Astrocyte (in vitro differentiated cells and primary cell): ENCODE measurements at regions not wholly inside any gene's neighbourhood (a gene's known extent, or its start where the extent isn't known, plus 50 kb on each side); places are given as distances from the start of the nearest gene placed in this dataset.

Experiments used
- DNase-seq: peaks from one replicate; pipeline ENCODE4 v3.0.0-alpha.2; 2010; ENCODE audit warnings: low read depth
- FAIRE-seq: peaks from 2 replicates; lab custom pipeline; 2011; peaks lifted over from hg19 to GRCh38; lab: Jason Lieb, UNC
- H2AFZ ChIP-seq: 2 replicates; pipeline ENCODE4 v1.6.0; 2012; ENCODE audit warnings: low read depth, low read length, inconsistent platforms
- H3K27ac ChIP-seq: 2 replicates; pipeline ENCODE4 v1.5.1; 2011; ENCODE audit warnings: low read depth, low read length, inconsistent platforms
- H3K27me3 ChIP-seq: 2 replicates; pipeline ENCODE4 v1.6.0; 2011; ENCODE audit warnings: low read length, inconsistent platforms; ENCODE audit not compliant: insufficient read depth
- H3K36me3 ChIP-seq: 2 replicates; pipeline ENCODE4 v1.5.1; 2011; ENCODE audit warnings: low read length, inconsistent platforms; ENCODE audit not compliant: insufficient read depth
- H3K4me1 ChIP-seq: 2 replicates; pipeline ENCODE4 v1.5.1; 2011; ENCODE audit warnings: low read length, inconsistent platforms; ENCODE audit not compliant: insufficient read depth
- H3K4me2 ChIP-seq: 2 replicates; pipeline ENCODE4 v1.6.0; 2012; ENCODE audit warnings: low read length, inconsistent platforms
- H3K4me3 ChIP-seq: 2 replicates; pipeline ENCODE4 v1.5.1; 2011; ENCODE audit warnings: low read depth, mild to moderate bottlenecking, low read length, inconsistent platforms; ENCODE audit not compliant: insufficient read depth
- H3K79me2 ChIP-seq: 2 replicates; pipeline ENCODE4 v1.6.0; 2012; ENCODE audit warnings: mild to moderate bottlenecking, low read length, inconsistent platforms; ENCODE audit not compliant: insufficient read depth
- H3K9ac ChIP-seq: 2 replicates; pipeline ENCODE4 v1.6.0; 2012; ENCODE audit warnings: mild to moderate bottlenecking, low read length, inconsistent platforms
- H3K9me3 ChIP-seq: 2 replicates; pipeline ENCODE4 v1.5.1; 2012; ENCODE audit warnings: low read depth, mild to moderate bottlenecking, low read length, inconsistent platforms; ENCODE audit not compliant: insufficient read depth
- H4K20me1 ChIP-seq: 2 replicates; pipeline ENCODE4 v1.6.0; 2012; ENCODE audit warnings: low read length, inconsistent platforms; ENCODE audit not compliant: insufficient read depth
- H3K27ac Mint-ChIP-seq: one replicate; pipeline ENCODE4 v1.8.0; 2021; ENCODE audit warnings: mild to moderate bottlenecking, mixed read lengths; ENCODE audit not compliant: unreplicated experiment
- H3K27me3 Mint-ChIP-seq: one replicate; pipeline ENCODE4 v1.8.0; 2021; ENCODE audit warnings: low read depth, mixed read lengths; ENCODE audit not compliant: unreplicated experiment
- H3K36me3 Mint-ChIP-seq: one replicate; pipeline ENCODE4 v1.8.0; 2021; ENCODE audit warnings: low read depth, mixed read lengths; ENCODE audit not compliant: unreplicated experiment
- H3K4me1 Mint-ChIP-seq: one replicate; pipeline ENCODE4 v1.8.0; 2021; ENCODE audit warnings: low read depth, mixed read lengths; ENCODE audit not compliant: unreplicated experiment
- H3K4me3 Mint-ChIP-seq: one replicate; pipeline ENCODE4 v1.8.0; 2021; ENCODE audit warnings: mild to moderate bottlenecking, moderate library complexity, mixed read lengths; ENCODE audit not compliant: unreplicated experiment
- H3K9me3 Mint-ChIP-seq: one replicate; pipeline ENCODE4 v1.8.0; 2021; ENCODE audit warnings: mild to moderate bottlenecking, mixed read lengths; ENCODE audit not compliant: unreplicated experiment
- EZH2 ChIP-seq: IDR thresholded peaks from 2 replicates; pipeline ENCODE4 v1.6.1; 2012; ENCODE audit warnings: mild to moderate bottlenecking, low read length, inconsistent platforms; ENCODE audit not compliant: insufficient read depth
- TF ChIP-seq, protein P1 (sequence below): IDR thresholded peaks from 2 replicates; pipeline ENCODE4 v1.5.1; 2011; ENCODE audit warnings: low read depth, mild to moderate bottlenecking, inconsistent platforms, low read length, moderate library complexity; ENCODE audit not compliant: insufficient read depth

GRCh38 chr4:164579270-164579942 lies 174.5 kb upstream of the SMIM31 start:
- Histone ChIP-seq H2AFZ (no peak overlapping the region), H4K20me1 (no peaks in the 10 kb centered on the region), H3K4me3 (no peak overlapping the region), H3K9ac (no peak overlapping the region), H3K79me2 (no peaks in the 10 kb centered on the region), H3K4me2 (no peak overlapping the region), H3K36me3 (no peaks in the 10 kb centered on the region), H3K9me3 (no peaks in the 10 kb centered on the region), H3K27ac (no peak overlapping the region), H3K4me1 (no peaks in the 10 kb centered on the region), H3K27me3 (no peaks in the 10 kb centered on the region)
- H3K4me3 Mint-ChIP-seq, result no peak overlapping the region
- H3K27me3 Mint-ChIP-seq, result no peaks in the 10 kb centered on the region
- DNase-seq (no peak), FAIRE-seq (no peak)
- no peaks in the 10 kb centered on the region for H3K36me3 Mint-ChIP-seq
- TF ChIP-seq EZH2, result no peak
- TF ChIP-seq, protein P1, sequence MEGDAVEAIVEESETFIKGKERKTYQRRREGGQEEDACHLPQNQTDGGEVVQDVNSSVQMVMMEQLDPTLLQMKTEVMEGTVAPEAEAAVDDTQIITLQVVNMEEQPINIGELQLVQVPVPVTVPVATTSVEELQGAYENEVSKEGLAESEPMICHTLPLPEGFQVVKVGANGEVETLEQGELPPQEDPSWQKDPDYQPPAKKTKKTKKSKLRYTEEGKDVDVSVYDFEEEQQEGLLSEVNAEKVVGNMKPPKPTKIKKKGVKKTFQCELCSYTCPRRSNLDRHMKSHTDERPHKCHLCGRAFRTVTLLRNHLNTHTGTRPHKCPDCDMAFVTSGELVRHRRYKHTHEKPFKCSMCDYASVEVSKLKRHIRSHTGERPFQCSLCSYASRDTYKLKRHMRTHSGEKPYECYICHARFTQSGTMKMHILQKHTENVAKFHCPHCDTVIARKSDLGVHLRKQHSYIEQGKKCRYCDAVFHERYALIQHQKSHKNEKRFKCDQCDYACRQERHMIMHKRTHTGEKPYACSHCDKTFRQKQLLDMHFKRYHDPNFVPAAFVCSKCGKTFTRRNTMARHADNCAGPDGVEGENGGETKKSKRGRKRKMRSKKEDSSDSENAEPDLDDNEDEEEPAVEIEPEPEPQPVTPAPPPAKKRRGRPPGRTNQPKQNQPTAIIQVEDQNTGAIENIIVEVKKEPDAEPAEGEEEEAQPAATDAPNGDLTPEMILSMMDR, result no peak
- no peak overlapping the region for H3K27ac Mint-ChIP-seq
- H3K9me3 Mint-ChIP-seq, result no peaks in the 10 kb centered on the region
- no peaks in the 10 kb centered on the region for H3K4me1 Mint-ChIP-seq

GRCh38 chr4:164591666-164592065 lies 162.3 kb upstream of the SMIM31 start:
- no peak overlapping the region for H3K9ac ChIP-seq
- H3K9me3 ChIP-seq, result no peaks in the 10 kb centered on the region
- H3K27ac ChIP-seq, result no peak overlapping the region
- FAIRE-seq (no peak), DNase-seq (no peak)
- no peak overlapping the region for H3K4me3 Mint-ChIP-seq
- no peaks in the 10 kb centered on the region for H3K27me3 ChIP-seq
- no peaks in the 10 kb centered on the region for H3K36me3 ChIP-seq
- no peaks in the 10 kb centered on the region for H4K20me1 ChIP-seq
- H3K27ac Mint-ChIP-seq, result no peak overlapping the region
- peaks cover 2% of the 10 kb centered on the region for H3K9me3 Mint-ChIP-seq
- no peaks in the 10 kb centered on the region for H3K79me2 ChIP-seq
- no peaks in the 10 kb centered on the region for H3K4me1 ChIP-seq
- no peaks in the 10 kb centered on the region for H3K36me3 Mint-ChIP-seq
- no peak overlapping the region for H2AFZ ChIP-seq
- no peaks in the 10 kb centered on the region for H3K27me3 Mint-ChIP-seq
- H3K4me3 ChIP-seq, result no peak overlapping the region
- no peak overlapping the region for H3K4me2 ChIP-seq
- TF ChIP-seq EZH2, result no peak
- TF ChIP-seq, protein P1, result no peak
- H3K4me1 Mint-ChIP-seq, result no peaks in the 10 kb centered on the region

- no peak overlapping the region for H3K4me3 Mint-ChIP-seq
- H3K27ac Mint-ChIP-seq, result no peak overlapping the region
- no peaks in the 10 kb centered on the region for H3K4me1 Mint-ChIP-seq
- Histone ChIP-seq H3K4me1 (no peaks in the 10 kb centered on the region), H3K9ac (no peak overlapping the region), H3K4me2 (no peak overlapping the region), H3K9me3 (no peaks in the 10 kb centered on the region), H3K4me3 (no peak overlapping the region), H3K27ac (no peak overlapping the region), H2AFZ (no peak overlapping the region), H3K36me3 (no peaks in the 10 kb centered on the region), H3K27me3 (no peaks in the 10 kb centered on the region), H3K79me2 (no peaks in the 10 kb centered on the region), H4K20me1 (no peaks in the 10 kb centered on the region)
- TF ChIP-seq EZH2, result no peak
- no peak for DNase-seq
- no peak for FAIRE-seq
- H3K36me3 Mint-ChIP-seq, result no peaks in the 10 kb centered on the region
- H3K27me3 Mint-ChIP-seq, result no peaks in the 10 kb centered on the region
- no peaks in the 10 kb centered on the region for H3K9me3 Mint-ChIP-seq
These were observed 158.2 kb upstream of the SMIM31 start for GRCh38 chr4:164595751-164596150.
